SU-DHL-6 (cell line): ENCODE measurements at regions not wholly inside any gene's neighbourhood (a gene's known extent, or its start where the extent isn't known, plus 50 kb on each side); places are given as distances from the start of the nearest gene placed in this dataset.
"Not testable (repeated sequence)": the region's sequence is repeated elsewhere in the genome, so short reads cannot be mapped to it uniquely, and the experiment has no call there.

Experiments used
- EZH2phosphoT487 ChIP-seq: fragments of 200-600 bp; sonication (generic), shearing (Covaris generic); conservative IDR thresholded peaks from 2 replicates; pipeline ENCODE4 v1.6.1; 2018; ENCODE audit warnings: mild to moderate bottlenecking, antibody characterized with exemption, low read length, moderate library complexity, mixed read lengths
- TF ChIP-seq, protein P1 (sequence below): fragments of 200-600 bp; sonication (generic); IDR thresholded peaks from one replicate; pipeline ENCODE4 v1.5.1; 2017; ENCODE audit warnings: antibody characterized with exemption, mild to moderate bottlenecking, low read length, moderate library complexity; ENCODE audit not compliant: insufficient read depth, poor library complexity, severe bottlenecking

DNA sequence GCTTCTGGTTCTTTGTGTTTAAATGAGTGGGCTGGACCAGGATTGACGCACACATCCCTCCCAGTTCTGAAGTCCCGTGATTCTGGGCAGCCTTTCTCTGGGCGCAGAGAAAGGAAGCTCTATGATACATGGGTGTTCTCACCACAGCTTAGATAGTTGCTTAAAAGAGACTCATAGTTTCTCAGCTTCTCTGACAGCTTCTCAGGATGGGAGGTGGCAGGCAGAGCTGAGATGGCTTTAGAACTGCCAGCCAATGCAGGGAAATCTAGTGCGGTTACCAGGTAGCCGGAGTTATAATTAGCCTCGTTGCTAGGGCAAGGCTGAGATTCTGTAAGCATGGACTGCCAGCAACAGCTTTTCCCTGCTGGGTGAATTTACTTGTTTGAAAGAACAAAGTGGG is 111.8 kb upstream of the SEC22B start:
- TF ChIP-seq, protein P1, sequence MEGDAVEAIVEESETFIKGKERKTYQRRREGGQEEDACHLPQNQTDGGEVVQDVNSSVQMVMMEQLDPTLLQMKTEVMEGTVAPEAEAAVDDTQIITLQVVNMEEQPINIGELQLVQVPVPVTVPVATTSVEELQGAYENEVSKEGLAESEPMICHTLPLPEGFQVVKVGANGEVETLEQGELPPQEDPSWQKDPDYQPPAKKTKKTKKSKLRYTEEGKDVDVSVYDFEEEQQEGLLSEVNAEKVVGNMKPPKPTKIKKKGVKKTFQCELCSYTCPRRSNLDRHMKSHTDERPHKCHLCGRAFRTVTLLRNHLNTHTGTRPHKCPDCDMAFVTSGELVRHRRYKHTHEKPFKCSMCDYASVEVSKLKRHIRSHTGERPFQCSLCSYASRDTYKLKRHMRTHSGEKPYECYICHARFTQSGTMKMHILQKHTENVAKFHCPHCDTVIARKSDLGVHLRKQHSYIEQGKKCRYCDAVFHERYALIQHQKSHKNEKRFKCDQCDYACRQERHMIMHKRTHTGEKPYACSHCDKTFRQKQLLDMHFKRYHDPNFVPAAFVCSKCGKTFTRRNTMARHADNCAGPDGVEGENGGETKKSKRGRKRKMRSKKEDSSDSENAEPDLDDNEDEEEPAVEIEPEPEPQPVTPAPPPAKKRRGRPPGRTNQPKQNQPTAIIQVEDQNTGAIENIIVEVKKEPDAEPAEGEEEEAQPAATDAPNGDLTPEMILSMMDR: not testable (repeated sequence)
- not testable (repeated sequence) for TF ChIP-seq EZH2phosphoT487
